SK-N-SH treated with all-trans-retinoic acid at 6 μM for 48 hours (cell line): ENCODE measurements at regions not wholly inside any gene's neighbourhood (a gene's known extent, or its start where the extent isn't known, plus 50 kb on each side); places are given as distances from the start of the nearest gene placed in this dataset.

Experiments used
- ATAC-seq: fragments of 200-7000 bp; cut with Tn5 transposase; 3 replicates; pipeline ENCODE4 v1.9.1; 2020; ENCODE audit warnings: mild to moderate bottlenecking, moderate library complexity
- ARNTL ChIP-seq: fragments of 450-650 bp; formaldehyde crosslinking; IDR thresholded peaks from 2 replicates; pipeline ENCODE4 v1.5.0; 2020; ENCODE audit warnings: low read depth, mild to moderate bottlenecking, moderate library complexity, borderline replicate concordance
- CSDC2 ChIP-seq: fragments of 250-450 bp; sonication (Bioruptor Pico); IDR thresholded peaks from 2 replicates; pipeline ENCODE4 v1.5.0; 2020; ENCODE audit warnings: mild to moderate bottlenecking, moderate library complexity
- ESRRG ChIP-seq: fragments of 250-450 bp; sonication (Bioruptor Pico); IDR thresholded peaks from 2 replicates; pipeline ENCODE4 v1.6.1; 2021; ENCODE audit warnings: mild to moderate bottlenecking
- ISL1 ChIP-seq: fragments of 250-450 bp; sonication (Bioruptor Pico); IDR thresholded peaks from 2 replicates; pipeline ENCODE4 v2.1.2; 2022; ENCODE audit warnings: mild to moderate bottlenecking, moderate library complexity
- OSR1 ChIP-seq: fragments of 250-450 bp; sonication (Bioruptor Pico); IDR thresholded peaks from 2 replicates; pipeline ENCODE4 v1.8.0; 2022; ENCODE audit warnings: moderate library complexity, mild to moderate bottlenecking, inconsistent platforms
- PPARA ChIP-seq: fragments of 250-450 bp; sonication (Bioruptor Pico); IDR thresholded peaks from 2 replicates; pipeline ENCODE4 v1.5.0; 2020; ENCODE audit warnings: mild to moderate bottlenecking, borderline replicate concordance
- RARB ChIP-seq: fragments of 250-450 bp; sonication (Bioruptor Pico); IDR thresholded peaks from 2 replicates; pipeline ENCODE4 v1.8.0; 2021; ENCODE audit warnings: mild to moderate bottlenecking, moderate library complexity
- SNAI2 ChIP-seq: fragments of 250-450 bp; sonication (Bioruptor Pico); IDR thresholded peaks from 2 replicates; pipeline ENCODE4 v1.5.0; 2020; ENCODE audit warnings: mild to moderate bottlenecking, moderate library complexity
- TCF4 ChIP-seq: fragments of 250-450 bp; sonication (Bioruptor Pico); IDR thresholded peaks from 2 replicates; pipeline ENCODE4 v1.8.0; 2021; ENCODE audit warnings: mild to moderate bottlenecking, moderate library complexity, borderline replicate concordance
- TOX ChIP-seq: fragments of 250-450 bp; sonication (Bioruptor Pico); IDR thresholded peaks from 2 replicates; pipeline ENCODE4 v1.8.0; 2021; ENCODE audit warnings: mild to moderate bottlenecking, moderate library complexity, borderline replicate concordance
- ZC3H10 ChIP-seq: fragments of 250-450 bp; sonication (Bioruptor Pico); IDR thresholded peaks from 2 replicates; pipeline ENCODE4 v1.5.1; 2021; ENCODE audit warnings: mild to moderate bottlenecking, moderate library complexity
- ZFP3 ChIP-seq: fragments of 250-450 bp; sonication (Bioruptor Pico); IDR thresholded peaks from 2 replicates; pipeline ENCODE4 v1.5.0; 2020; ENCODE audit warnings: mild to moderate bottlenecking, moderate library complexity
- ZNF565 ChIP-seq: fragments of 450-650 bp; formaldehyde crosslinking; conservative IDR thresholded peaks from 2 replicates; pipeline ENCODE4 v1.5.0; 2020; ENCODE audit warnings: low read depth, mild to moderate bottlenecking, moderate library complexity
- ZNF8 ChIP-seq: fragments of 450-650 bp; formaldehyde crosslinking; IDR thresholded peaks from 2 replicates; pipeline ENCODE4 v1.5.0; 2020; ENCODE audit warnings: mild to moderate bottlenecking, moderate library complexity
- TF ChIP-seq, protein P1 (sequence below): fragments of 250-450 bp; sonication (Bioruptor Pico); IDR thresholded peaks from 2 replicates; pipeline ENCODE4 v1.8.0; 2020; ENCODE audit warnings: mild to moderate bottlenecking, moderate library complexity, borderline replicate concordance
- TF ChIP-seq, protein P2 (sequence below): fragments of 250-450 bp; sonication (Bioruptor Pico); IDR thresholded peaks from 2 replicates; pipeline ENCODE4 v1.5.1; 2020; ENCODE audit warnings: low read depth, mild to moderate bottlenecking, moderate library complexity
- TF ChIP-seq, protein P3 (sequence below): fragments of 250-450 bp; sonication (Bioruptor Pico); IDR thresholded peaks from 2 replicates; pipeline ENCODE4 v1.8.0; 2021; ENCODE audit warnings: low read depth, mild to moderate bottlenecking, moderate library complexity, borderline replicate concordance
- TF ChIP-seq, protein P4 (sequence below): fragments of 250-450 bp; sonication (Bioruptor Pico); IDR thresholded peaks from 2 replicates; pipeline ENCODE4 v1.5.1; 2021; ENCODE audit warnings: mild to moderate bottlenecking, moderate library complexity

DNA sequence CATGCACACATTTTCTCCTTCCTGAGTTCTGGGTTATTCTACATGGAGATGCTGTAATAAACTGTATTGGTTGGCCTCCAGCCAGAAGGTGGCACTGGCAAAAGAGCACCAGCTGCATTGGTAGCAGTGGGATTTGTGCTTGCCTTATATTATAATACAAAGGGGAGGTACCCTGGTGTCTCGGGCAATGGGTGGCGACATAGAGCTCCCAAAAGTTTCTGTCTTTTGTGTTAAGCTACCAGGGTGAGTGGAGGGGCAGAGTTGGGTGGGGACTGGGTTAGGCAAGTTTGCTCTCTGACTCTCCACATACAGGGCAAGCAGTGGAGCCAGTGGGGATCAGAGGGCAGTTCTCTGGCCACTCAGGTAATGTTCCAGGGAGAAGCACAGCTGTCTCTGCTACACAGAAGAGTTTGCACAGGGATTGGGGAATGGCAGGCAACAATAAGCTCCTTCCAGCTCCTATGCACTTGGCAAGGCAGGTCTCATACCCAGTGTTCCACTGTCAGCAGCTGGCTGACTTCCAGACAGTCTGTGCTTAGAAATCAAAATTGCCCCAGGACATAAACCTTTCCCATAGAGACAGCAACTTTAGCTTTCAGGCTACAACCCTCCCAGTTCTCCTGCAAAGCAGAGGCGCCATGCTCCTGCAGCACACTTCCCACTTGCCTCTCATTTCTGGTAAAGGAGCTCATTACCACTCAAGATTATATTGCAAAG lies 463.9 kb upstream of the PCDH7 start (continued):
- TF ChIP-seq, protein P1, sequence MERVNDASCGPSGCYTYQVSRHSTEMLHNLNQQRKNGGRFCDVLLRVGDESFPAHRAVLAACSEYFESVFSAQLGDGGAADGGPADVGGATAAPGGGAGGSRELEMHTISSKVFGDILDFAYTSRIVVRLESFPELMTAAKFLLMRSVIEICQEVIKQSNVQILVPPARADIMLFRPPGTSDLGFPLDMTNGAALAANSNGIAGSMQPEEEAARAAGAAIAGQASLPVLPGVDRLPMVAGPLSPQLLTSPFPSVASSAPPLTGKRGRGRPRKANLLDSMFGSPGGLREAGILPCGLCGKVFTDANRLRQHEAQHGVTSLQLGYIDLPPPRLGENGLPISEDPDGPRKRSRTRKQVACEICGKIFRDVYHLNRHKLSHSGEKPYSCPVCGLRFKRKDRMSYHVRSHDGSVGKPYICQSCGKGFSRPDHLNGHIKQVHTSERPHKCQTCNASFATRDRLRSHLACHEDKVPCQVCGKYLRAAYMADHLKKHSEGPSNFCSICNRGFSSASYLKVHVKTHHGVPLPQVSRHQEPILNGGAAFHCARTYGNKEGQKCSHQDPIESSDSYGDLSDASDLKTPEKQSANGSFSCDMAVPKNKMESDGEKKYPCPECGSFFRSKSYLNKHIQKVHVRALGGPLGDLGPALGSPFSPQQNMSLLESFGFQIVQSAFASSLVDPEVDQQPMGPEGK (CRISPR knock-in tag): no peak
- no peak for TF ChIP-seq TCF4 (CRISPR knock-in tag)
- TF ChIP-seq RARB (CRISPR knock-in tag): no peak
- TF ChIP-seq, protein P2, sequence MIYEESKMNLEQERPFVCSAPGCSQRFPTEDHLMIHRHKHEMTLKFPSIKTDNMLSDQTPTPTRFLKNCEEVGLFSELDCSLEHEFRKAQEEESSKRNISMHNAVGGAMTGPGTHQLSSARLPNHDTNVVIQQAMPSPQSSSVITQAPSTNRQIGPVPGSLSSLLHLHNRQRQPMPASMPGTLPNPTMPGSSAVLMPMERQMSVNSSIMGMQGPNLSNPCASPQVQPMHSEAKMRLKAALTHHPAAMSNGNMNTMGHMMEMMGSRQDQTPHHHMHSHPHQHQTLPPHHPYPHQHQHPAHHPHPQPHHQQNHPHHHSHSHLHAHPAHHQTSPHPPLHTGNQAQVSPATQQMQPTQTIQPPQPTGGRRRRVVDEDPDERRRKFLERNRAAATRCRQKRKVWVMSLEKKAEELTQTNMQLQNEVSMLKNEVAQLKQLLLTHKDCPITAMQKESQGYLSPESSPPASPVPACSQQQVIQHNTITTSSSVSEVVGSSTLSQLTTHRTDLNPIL (CRISPR knock-in tag): no peak
- no peak for TF ChIP-seq SNAI2 (CRISPR knock-in tag)

DNA sequence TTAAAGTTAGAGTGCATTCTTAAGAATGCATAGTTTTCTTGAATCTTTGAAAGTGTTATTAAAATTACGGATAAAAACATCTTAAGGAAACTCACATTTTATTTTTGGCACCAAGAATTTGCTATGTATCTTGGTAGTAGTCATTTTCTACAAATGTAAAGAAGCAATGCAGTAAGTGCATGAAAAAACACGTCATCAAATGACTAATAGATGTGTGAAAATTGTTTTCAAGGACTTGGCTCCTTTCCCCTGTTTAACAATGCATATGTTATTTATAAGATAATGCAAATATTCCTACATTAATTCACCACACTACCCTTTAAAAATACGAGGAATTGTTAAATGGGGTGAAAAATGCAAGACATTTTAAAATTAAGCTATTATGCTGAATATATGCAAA lies 461.2 kb upstream of the PCDH7 start:
- TF ChIP-seq ZNF8 (CRISPR knock-in tag) (no peak), TOX (CRISPR knock-in tag) (no peak), ZNF565 (no peak), ESRRG (CRISPR knock-in tag) (no peak), PPARA (CRISPR knock-in tag) (no peak), SNAI2 (CRISPR knock-in tag) (no peak)
- TF ChIP-seq, protein P3, sequence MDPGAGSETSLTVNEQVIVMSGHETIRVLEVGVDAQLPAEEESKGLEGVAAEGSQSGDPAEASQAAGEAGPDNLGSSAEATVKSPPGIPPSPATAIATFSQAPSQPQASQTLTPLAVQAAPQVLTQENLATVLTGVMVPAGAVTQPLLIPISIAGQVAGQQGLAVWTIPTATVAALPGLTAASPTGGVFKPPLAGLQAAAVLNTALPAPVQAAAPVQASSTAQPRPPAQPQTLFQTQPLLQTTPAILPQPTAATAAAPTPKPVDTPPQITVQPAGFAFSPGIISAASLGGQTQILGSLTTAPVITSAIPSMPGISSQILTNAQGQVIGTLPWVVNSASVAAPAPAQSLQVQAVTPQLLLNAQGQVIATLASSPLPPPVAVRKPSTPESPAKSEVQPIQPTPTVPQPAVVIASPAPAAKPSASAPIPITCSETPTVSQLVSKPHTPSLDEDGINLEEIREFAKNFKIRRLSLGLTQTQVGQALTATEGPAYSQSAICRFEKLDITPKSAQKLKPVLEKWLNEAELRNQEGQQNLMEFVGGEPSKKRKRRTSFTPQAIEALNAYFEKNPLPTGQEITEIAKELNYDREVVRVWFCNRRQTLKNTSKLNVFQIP (CRISPR knock-in tag): no peak
- TF ChIP-seq, protein P1 (CRISPR knock-in tag): no peak
- no peak for ATAC-seq

DNA sequence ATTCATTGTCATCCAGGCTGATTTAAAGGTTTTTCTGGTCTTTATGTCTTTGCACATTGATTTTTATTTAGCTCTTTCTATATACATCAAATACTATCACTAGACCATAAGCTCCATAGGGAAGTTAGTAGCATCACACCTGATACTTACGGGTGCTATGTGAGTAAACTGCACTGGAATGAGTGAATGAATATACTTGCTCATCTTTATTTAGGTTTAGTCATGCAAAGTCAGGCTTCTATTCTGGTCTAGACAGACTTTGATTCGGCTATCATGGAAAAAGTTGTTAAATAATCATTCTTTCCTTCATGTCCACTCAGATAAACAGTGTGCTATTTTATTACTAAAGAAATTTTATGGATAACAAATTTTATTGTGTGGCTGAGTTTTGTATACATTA lies 457.8 kb upstream of the PCDH7 start:
- no peak for ATAC-seq
- TF ChIP-seq PPARA (CRISPR knock-in tag) (no peak), ZFP3 (CRISPR knock-in tag) (no peak), ARNTL (CRISPR knock-in tag) (no peak), ZC3H10 (no peak), ZNF565 (no peak), TCF4 (CRISPR knock-in tag) (no peak), CSDC2 (no peak)
- TF ChIP-seq, protein P1 (CRISPR knock-in tag): no peak

DNA sequence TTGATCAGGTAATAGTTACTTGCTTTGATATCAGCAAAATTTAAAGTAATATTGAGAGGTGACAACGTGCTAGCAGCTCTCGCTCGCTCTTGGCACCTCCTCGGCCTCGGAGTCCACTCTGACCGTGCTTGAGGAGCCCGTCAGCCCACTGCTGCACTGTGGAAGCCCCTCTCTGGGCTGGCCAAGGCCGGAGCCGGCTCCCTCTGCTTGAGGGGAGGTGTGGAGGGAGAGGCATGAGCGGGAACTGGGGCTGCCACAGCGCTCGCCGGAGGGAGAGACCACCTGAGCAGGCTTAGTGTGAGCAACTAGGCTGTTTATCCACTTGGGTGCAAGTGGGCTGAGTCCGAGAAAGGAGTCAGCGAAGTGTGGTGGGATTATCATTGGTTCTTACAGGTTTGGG lies 455.7 kb upstream of the PCDH7 start:
- no peak for TF ChIP-seq ESRRG (CRISPR knock-in tag)
- ATAC-seq: no peak

DNA sequence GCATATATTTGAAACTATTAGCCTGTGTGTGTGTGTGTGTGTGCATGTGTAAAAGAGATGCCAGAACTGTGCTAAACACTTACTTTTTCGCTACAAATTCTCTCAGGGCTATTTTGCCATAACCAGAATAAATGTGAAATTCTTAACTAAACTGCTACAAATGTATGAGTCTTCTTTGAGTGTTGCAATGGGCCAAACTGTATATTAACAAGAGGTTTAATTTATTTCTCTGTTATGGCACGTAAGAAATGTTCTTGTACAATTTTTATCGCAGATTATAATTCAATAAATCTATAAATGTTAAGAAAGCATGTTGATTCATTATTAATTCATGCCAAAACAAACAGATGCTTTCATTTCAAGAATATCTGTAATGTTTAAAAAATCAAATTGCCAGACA lies 454.5 kb upstream of the PCDH7 start:
- no peak for ATAC-seq
- TF ChIP-seq, protein P4, sequence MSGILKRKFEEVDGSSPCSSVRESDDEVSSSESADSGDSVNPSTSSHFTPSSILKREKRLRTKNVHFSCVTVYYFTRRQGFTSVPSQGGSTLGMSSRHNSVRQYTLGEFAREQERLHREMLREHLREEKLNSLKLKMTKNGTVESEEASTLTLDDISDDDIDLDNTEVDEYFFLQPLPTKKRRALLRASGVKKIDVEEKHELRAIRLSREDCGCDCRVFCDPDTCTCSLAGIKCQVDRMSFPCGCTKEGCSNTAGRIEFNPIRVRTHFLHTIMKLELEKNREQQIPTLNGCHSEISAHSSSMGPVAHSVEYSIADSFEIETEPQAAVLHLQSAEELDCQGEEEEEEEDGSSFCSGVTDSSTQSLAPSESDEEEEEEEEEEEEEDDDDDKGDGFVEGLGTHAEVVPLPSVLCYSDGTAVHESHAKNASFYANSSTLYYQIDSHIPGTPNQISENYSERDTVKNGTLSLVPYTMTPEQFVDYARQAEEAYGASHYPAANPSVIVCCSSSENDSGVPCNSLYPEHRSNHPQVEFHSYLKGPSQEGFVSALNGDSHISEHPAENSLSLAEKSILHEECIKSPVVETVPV (CRISPR knock-in tag): no peak
- TF ChIP-seq ISL1 (CRISPR knock-in tag) (no peak), OSR1 (CRISPR knock-in tag) (no peak), CSDC2 (no peak)
